GM19438 (cell line): ENCODE measurements at regions not wholly inside any gene's neighbourhood (a gene's known extent, or its start where the extent isn't known, plus 50 kb on each side); places are given as distances from the start of the nearest gene placed in this dataset.
"Not testable (repeated sequence)": the region's sequence is repeated elsewhere in the genome, so short reads cannot be mapped to it uniquely, and the experiment has no call there.

ENCODE experiments used
- ATAC-seq: cut with Tn5 transposase; IDR thresholded peaks from one replicate; pipeline ENCODE4 v1.9.1; 2021; ENCODE audit warnings: low read depth; ENCODE audit not compliant: unreplicated experiment

GRCh38 chr1:207196135-207196534 is 92.1 kb downstream of the C4BPA start:
- ATAC-seq, result not testable (repeated sequence)

GRCh38 chr1:207201534-207201933 is 97.5 kb downstream of the C4BPA start:
- ATAC-seq, result not testable (repeated sequence)

- no peak for ATAC-seq
Observed at GRCh38 chr1:207202480-207202879, 98.4 kb downstream of the C4BPA start.

- ATAC-seq, result no peak
Observed at GRCh38 chr1:207203541-207203940, 99.5 kb downstream of the C4BPA start.

GRCh38 chr1:207205614-207206061 is 101.6 kb downstream of the C4BPA start:
- peak; percentile 21 for ATAC-seq

- ATAC-seq, result not testable (repeated sequence)
Observed at GRCh38 chr1:207208691-207209090, 104.7 kb downstream of the C4BPA start.

GRCh38 chr1:207214453-207214852 is 107.0 kb upstream of the CD55 start:
- no peak for ATAC-seq

GRCh38 chr1:207217778-207218511 is 103.5 kb upstream of the CD55 start:
- no peak for ATAC-seq

GRCh38 chr1:207218512-207219362 is 102.7 kb upstream of the CD55 start:
- no peak for ATAC-seq

GRCh38 chr1:207219979-207220889 is 101.2 kb upstream of the CD55 start:
- ATAC-seq, result no peak

- ATAC-seq, result no peak
Observed at GRCh38 chr1:207221934-207222351, 99.5 kb upstream of the CD55 start.

- ATAC-seq, result no peak
Observed at GRCh38 chr1:207223162-207223561, 98.3 kb upstream of the CD55 start.

GRCh38 chr1:207224666-207225065 is 96.8 kb upstream of the CD55 start:
- no peak for ATAC-seq

GRCh38 chr1:207227131-207227630 is 94.3 kb upstream of the CD55 start:
- ATAC-seq, result no peak

- ATAC-seq, result no peak
Observed at GRCh38 chr1:207228987-207229386, 92.5 kb upstream of the CD55 start.

- ATAC-seq, result no peak
Observed at GRCh38 chr1:207230441-207230840, 91.0 kb upstream of the CD55 start.

- ATAC-seq, result no peak
Observed at GRCh38 chr1:207234690-207235089, 86.8 kb upstream of the CD55 start.

- no peak for ATAC-seq
Observed at GRCh38 chr1:207239874-207240273, 81.6 kb upstream of the CD55 start.

- no peak for ATAC-seq
Observed at GRCh38 chr1:207240325-207241101, 81.0 kb upstream of the CD55 start.
